Left colon (tissue), 2 donors: ENCODE measurements at regions not wholly inside any gene's neighbourhood (a gene's known extent, or its start where the extent isn't known, plus 50 kb on each side); places are given as distances from the start of the nearest gene placed in this dataset.
"Not testable (repeated sequence)": the region's sequence is repeated elsewhere in the genome, so short reads cannot be mapped to it uniquely, and the experiment has no call there.

Experiments
- ATAC-seq: fragments of 200-7000 bp; cut with Tn5 transposase; one replicate; pipeline ENCODE4 v1.9.1; 2020; ENCODE audit warnings: mild to moderate bottlenecking, moderate library complexity
- DNase-seq, 2 donors: peaks; one replicate each; pipeline ENCODE4 v3.0.0-alpha.2; 2020
- intact Hi-C, 2 donors: fragments of 100-400 bp; cut with DNase I in 1 of 2; cut with micrococcal nuclease in 1 of 2; formaldehyde crosslinking; loops; one replicate each; pipeline versions ENCODE4 v1.11.2 to v1.14.0; 2022; cut with DNase I, micrococcal nuclease
- donor health status: DM: no; HTN: no; CAD: no.
- donor health status: DM: yes; HTN: yes; CAD: no.

DNA sequence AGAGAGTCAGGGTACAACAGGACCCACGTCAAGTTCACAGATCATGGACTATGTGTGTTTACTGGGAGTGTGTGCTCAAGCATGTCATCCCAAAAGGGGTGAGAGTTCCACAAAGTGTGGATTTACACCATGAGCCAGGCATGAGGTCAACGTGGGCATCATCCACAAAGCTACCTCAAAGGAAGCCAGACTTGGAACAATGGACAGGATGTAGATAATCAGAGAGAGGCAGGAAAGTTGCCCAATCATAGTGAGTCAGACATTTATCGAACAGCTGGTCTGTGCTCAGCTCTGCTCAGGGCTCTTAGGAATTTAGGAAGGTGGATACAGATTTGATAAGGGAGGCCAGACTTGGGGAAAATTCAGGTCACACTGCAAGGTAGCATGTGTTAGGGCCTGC, 317.2 kb upstream of the CDYL start:
- ATAC-seq (no peak), DNase-seq (no peak)
- intact Hi-C loops: no loop called here

DNA sequence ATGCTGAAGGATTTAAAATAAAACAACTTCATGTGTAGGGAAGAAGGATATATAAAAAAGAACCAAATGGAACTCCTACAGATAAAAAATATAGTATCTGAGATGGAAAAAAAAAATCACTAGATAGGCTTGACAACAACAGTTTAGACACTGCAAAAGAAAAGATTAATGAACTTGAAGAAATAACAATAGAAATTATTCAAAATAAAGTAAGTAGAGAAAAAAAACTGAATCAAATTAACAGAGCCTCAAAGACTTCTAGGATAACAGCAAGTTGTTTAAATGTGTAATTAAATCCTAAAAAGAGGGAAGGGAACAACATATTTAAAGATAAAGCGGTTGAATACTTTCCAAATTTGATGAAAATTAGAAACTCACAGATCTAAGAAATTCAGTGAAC, 316.3 kb upstream of the ECI2 start:
- DNase-seq: no peak
- ATAC-seq: no peak
- intact Hi-C loops: no loop called here

DNA sequence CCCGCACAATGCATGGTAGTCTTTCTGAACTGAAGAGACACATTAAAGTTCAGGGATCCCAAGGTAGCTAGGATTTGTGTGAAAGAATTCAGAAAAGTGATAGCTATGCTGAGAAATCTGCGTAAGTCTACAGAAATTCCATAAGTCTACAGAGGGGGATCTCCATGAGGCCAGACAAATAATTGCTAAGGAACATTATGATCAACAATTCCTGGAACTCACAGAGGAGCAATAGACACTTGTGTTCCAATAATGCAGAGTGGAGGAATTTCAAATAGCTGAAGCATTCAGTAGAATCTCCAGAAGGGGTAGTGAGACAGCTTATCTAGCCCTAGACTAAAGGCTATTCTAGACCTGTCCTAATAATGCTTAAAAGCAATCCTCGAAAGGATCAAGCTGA, 315.7 kb upstream of the ECI2 start:
- ATAC-seq (no peak), DNase-seq (no peak)
- intact Hi-C loops: no loop called here

DNA sequence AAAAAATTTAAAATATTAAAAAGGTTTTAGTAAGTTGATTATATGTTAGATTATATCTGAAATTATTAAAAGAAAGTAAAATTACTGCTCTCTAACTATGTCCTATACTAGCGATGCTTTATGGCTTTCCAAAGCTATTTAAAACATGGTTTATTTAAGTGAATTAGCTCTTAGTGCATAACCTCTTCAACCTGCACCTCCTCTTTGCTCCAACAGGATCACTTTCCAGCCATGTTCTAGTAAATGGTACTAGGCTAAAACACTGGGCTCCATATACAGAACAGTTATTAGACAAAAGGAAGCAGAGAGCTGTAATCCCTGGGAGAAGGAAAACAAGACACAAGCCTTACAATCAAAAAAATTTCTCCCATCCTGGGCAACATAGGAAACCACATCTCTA, 314.9 kb upstream of the ECI2 start:
- DNase-seq (no peak), ATAC-seq (no peak)
- intact Hi-C loops: no loop called here

DNA sequence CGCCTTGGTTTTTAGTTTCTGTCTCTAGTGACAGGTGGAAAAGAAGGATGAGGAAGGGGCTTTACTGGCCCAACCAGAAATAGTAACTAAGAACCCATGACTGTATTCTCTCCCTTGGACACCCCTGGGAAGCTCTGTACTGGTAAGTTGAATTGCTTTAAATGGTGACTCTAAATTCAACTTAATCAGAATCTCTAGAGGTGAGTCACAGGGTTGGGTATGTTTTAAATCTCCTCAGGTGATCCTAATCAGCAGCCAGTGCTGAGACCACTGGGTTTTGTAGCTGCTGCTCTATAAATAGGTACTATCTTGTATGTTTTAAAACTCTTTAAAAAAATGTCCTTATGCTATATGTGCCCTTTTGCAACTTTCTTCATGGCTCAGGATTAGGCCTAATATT, 314.0 kb upstream of the ECI2 start:
- DNase-seq (no peak), ATAC-seq (no peak)
- intact Hi-C loops: no loop called here

DNA sequence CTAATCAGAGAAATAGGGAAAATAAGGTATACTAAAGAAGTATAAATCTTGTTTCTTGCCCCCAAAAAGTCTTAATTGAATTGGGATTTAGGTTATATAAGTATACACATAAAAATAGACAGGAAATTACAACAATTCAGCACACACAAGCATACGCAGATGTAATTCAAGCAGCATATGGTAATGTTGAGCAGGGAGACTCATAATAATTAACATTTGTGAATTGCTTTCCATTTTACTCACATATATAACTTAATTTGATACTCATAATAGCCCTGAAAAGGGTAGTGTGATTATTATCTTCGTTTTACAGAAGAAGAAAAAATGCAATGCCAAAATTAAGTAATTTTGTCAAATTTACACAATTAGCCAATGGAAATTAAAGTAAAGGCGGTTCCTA, 313.5 kb upstream of the ECI2 start:
- DNase-seq (no peak), ATAC-seq (no peak)
- intact Hi-C loops: no loop called here

DNA sequence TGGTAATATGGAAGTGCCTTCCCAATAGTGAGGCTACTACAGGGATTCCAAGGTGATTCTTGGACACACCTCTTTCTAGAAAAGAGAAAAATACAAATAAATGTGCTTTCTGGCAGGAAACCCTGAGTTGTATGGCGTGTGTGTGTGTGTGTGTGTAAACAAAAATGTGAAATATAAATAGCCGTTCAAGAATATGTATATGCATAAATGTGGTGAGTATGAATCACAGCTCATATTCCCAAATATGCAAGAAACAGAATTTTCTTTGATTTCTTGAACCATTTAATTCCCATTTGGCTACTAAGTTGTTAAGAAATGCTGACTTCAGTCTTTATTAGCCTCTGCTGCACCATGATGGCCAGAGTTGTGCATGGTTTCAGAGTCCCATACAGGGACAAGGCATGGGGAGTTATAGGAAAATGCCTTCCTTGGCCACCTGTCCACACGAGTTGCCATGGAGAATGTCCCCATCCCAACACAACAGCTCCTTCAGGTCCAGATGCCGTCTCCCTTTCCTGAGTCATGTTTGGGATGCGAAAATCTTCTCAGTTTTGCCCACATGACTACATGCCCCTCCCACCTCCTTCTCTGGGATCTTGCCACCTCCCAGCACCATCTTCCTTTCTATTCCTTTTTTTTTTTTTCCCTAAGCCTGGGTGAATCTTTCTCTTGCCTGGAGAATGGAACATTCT, 312.4 kb upstream of the ECI2 start:
- intact Hi-C loops: no loop called here

DNA sequence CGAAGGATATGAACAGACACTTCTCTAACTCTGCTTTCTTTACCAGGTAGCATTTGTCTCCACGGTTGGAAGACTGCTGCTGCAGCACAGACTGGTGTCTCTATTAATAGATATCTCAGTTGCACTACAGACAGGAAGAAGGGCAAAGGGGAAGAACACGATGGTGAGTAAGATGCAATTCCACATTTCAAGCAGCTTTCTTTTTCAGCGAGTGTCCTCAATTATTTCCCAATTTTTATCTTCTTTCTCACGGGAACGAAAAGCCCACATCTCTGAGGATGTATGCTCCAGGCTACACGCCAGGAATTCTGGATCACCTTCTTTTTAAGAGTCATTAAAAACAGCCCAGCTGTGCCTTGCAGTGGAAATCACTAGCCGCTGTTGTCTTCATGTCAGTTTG, 311.6 kb upstream of the ECI2 start:
- intact Hi-C loops: no loop called here
- no peak for DNase-seq
- no peak for ATAC-seq

More for the DNA sequence above, 312.4 kb upstream of the ECI2 start:
- DNase-seq (no peak), ATAC-seq (no peak)

DNA sequence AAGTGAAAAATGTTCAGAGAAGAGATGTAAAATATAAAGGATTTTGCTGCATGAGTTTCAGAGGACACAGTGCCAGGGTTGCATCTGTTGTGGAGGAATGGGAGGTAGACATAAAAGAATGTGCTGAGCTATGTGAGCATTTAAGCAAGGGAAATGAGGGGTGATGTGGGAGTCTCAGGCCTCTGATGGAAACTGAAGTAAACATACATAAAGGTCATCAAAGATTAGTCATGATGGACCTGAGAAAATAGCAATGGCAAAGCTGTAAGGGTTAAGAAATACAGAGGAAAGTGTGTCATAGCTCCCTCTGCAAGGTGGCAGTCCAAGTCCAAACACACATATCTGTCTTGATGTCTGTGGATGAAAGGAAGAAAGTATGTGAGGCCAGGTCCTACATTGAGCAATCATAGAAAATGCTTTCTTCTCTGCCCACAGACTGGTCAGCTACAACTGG, 306.6 kb upstream of the ECI2 start:
- intact Hi-C loops: no loop called here
- no peak for DNase-seq
- ATAC-seq: no peak

DNA sequence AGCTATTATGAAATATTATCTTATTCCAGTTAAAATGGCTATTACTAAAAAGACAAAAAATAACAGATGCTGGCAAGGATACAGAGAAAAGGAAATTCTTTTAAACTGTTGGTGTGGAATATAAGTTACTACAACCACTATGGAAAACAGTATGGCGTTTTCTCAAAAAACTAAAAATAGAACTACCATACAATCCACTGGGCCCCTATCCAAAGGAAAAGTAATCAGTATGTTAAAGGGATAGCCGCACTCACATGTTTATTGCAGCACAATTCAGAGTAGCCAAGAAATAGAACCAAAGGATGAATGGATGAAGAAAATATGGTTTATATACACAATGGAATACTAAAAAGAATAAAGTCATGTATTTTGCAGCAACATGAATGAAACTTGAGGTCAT, 303.8 kb upstream of the ECI2 start:
- ATAC-seq: no peak
- intact Hi-C loops: no loop called here
- DNase-seq: no peak

DNA sequence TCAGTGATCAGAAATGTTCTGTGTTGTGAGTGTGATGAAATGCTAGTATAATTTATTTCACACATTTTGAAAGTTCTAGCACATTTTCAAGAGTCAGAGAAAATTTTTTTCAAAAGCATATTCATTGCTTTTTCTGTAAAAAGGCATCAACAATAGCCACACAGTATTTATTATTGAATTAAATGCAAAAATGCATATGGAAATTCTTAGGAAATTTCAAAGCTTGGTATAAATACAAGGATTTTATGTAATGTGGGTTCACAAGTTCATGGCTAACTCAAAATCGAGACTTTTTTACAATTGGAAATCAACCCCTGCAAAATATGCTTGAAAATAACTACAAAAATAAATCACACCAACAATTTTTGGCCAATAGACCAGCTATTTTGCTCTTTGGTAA, 302.0 kb upstream of the ECI2 start:
- no peak for DNase-seq
- intact Hi-C loops: no loop called here
- no peak for ATAC-seq

DNA sequence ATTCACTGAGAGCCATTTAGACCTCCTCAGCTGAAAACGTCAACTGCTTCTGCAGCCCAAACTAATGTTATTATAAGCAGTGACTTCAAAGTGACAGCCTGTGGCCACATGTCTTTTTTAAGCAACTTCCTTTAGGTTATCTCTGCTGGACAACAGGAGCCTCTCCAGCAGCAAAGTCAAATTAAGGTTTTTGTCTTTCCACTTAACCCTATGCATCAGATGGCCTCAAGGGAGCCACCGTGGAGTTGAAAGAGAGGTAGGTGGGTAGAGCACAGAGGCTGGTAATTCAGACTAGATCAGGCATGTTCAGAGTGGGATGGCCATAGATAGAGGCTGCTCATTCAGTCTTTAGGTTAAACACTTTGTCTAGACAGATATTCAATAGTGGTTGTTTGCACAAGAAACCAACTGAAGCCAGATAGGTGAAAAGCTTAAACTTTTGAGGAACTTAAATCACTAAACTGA, 300.6 kb upstream of the ECI2 start:
- intact Hi-C loops: no loop called here
- DNase-seq: no peak
- no peak for ATAC-seq

DNA sequence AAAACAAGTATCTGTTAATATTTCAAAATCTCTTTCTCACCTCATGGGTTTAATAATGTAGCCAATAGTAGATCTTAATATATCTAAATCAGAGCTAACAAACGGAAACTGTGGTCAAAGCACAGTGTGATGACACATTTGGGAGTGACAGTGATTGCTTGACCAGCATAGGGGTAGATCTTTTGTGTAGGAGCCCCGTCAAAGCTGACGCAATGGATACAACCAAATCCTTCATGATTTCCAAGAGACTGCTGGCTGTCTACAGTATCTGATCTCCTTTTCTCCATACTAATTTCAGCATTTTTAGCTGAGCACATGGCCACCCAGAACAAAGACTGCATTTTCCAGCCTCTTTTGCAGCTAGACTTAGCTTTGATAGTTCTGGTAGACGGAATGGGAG, 299.3 kb upstream of the ECI2 start:
- DNase-seq (no peak), ATAC-seq (no peak)
- intact Hi-C loops: no loop called here

DNA sequence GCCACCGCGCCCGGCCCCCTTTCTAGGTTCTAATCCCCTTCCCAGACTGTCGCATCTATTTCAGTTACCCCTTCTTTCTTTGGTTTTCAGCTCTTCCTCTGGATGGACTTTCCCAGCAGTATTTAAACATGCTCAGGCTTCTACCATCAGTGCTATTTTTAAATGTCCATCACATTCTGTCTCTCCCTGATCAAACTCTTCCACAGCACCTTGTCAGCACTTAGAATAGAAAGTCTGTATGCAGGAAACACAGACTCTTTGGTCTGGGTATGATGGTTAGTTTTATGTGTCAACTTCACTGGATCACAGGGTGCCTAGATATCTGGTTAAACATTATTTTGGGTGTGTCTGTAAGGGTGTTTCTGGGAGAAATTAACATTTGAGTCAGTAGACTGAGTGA, 297.8 kb upstream of the ECI2 start:
- no peak for ATAC-seq
- DNase-seq: no peak
- intact Hi-C loops: no loop called here

DNA sequence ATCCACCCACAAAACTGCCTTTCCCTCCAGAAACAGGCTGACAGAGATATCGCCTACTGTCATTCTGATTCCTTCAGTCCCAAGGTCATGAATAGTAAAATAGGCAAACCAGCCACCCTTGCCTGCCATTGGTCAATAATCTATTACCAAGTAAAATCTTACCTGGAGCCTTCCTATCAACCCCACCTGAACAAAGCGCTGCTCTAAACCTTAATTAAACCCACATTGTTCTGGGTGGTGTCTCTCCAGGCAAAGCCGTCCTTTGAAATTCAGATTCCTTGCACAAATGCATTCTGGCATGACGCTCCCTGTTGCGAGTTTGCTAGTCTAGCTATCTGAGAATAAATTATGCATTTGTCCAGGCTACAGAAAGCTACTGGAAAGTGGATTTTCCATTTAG, 291.6 kb upstream of the ECI2 start:
- DNase-seq: no peak
- no peak for ATAC-seq
- intact Hi-C loops: no loop called here

DNA sequence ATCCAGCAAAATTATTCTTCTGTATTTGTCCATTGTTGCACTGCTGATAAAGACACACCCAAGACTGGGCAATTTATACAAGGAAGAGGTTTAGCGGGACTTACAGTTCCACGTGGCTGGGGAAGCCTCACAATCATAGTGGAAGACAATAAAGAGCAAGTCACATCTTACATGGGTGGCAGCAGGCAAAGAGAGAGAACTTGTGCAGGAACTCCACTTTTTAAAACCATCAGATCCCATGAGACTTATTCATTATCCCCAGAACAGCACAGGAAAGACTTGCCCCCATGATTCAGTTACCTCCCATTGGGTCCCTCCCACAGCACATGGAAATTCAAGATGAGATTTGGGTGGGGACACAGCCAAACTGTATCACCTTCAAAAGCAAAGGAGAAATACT, 286.5 kb upstream of the ECI2 start:
- ATAC-seq: peak; percentile 40
- intact Hi-C loops: no loop called here
- DNase-seq: no peak

DNA sequence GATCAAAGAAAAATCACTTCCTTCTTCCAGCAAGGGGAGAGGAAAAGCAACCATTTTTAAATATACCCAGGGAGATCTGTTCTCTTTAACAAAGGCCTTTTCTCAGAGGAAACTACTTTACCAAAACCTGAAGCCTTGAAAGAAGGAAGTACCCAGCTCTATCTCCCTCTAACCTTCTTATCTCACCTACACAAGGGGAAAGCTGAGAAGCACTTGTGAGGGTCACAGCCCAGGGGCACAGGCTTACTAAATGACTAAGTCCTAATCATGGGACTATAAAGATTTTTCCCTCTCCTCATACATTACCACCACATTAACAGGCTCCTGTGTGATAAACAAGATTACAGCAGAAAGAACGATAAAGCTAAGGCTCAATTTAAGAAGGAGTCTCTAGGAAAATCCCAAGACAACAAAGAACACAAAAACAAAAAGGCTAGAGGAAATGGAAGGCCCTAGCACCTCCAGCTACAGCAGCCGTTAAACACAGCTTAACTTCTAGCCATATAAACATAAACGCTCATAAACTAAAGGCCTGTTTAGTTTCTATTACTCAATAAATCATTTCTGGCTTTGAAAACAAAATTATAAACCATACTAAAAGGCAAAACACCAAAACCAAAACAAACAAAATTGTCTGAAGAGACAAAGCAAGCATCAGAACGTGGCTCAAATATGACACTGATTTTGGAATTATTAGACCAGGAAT, 284.9 kb upstream of the ECI2 start:
- no peak for ATAC-seq
- no peak for DNase-seq
- intact Hi-C loops: no loop called here

DNA sequence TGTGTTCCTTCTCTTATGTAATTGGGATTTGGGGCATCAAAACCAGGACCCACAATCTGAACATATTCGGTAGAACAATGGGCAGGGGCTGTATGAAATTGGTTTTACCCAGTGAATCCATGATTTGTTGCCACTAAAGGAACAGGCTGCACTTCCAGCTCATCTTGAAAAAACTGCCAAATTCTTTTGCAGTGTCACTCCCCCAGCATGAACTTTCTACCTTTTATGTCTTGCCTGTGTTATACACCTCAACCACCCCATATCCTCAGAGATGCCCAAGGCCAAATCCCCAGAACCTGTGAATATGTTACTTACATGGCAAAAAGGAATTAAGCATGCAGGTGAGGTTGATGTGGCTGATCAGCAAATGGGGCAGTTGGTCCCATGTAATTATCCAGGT, 280.2 kb upstream of the ECI2 start:
- DNase-seq (no peak), ATAC-seq (no peak)
- intact Hi-C loops: no loop called here

DNA sequence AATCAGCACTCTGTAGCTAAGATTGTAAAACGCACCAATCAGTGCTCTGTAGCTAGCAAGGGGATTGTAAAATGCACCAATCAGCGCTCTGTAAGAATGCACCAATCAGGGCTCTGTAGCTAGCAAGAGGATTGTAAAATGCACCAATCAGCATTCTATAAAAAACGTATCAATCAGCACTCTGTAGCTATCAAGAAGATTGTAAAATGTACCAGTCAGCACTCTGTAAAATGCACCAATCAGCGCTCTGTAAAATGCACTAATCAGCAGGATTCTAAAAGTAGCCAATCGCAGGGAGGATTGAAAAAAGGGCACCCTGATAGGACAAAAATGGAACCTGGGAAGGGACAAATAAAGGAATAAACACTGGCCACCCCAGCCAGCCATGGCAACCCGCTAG, 278.7 kb upstream of the ECI2 start:
- not testable (repeated sequence) for DNase-seq, ATAC-seq
- intact Hi-C loops: loop anchor here in 1 of 2 donors (5.0 kb wide), 1 partner anchor 218 kb away; no protein-coding TSS in a partner anchor

DNA sequence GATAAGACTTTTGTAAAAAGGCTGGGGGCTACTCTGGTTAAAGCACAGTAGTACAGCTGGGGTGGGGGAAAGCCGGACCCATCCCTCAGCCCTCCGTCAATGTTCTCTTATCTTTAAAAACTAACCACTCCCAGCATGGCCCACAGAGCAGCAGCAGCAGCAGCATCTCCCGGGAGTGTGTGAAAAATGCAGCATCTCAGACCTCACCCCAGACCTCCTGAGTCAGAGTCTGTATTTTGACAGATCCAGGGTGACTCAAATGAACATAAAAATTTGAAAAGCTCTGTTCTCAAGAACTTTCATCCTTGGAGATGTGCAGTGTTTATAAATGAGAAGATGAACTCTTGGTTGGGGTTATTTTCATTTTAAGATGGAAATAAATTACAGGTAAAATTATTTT, 277.7 kb upstream of the ECI2 start:
- DNase-seq (no peak), ATAC-seq (no peak)
- intact Hi-C loops: loop anchor here in 1 of 2 donors (5.0 kb wide), 1 partner anchor 219 kb away; no protein-coding TSS in a partner anchor

DNA sequence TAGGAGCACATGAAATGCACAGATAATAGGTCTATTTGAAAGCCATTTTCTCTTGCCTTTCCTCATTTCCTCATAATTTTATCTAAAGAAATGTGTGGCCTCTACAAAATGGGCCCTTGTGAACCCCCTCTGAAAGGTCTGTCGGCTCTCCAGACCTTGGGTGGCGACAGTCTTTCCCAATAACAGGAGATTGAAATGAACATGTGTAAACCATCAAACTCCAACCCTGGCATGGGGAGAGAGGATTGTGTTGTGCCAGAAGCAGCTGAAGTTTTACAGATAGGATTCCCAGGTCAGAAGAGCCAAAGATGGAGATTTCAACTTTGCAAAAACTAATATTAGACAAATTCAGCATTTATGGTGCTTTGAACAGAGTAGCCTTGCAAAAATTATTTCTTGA, 277.1 kb upstream of the ECI2 start:
- ATAC-seq: no peak
- intact Hi-C loops: loop anchor here in 1 of 2 donors (5.0 kb wide), 1 partner anchor 220 kb away; no protein-coding TSS in a partner anchor
- DNase-seq: no peak
